BJ (cell line): ENCODE measurements at regions not wholly inside any gene's neighbourhood (a gene's known extent, or its start where the extent isn't known, plus 50 kb on each side); places are given as distances from the start of the nearest gene placed in this dataset.

ENCODE experiments used
- CTCF ChIA-PET: fragments of 350-600 bp; formaldehyde crosslinking; extraction: SDS; loops from one replicate; lab custom pipeline; 2021; ENCODE audit warnings: antibody characterized with exemption, inconsistent platforms; lab: Yijun Ruan, JAX
- POLR2A ChIA-PET: fragments of 300-600 bp; sonication (Branson Sonifier 250); formaldehyde crosslinking; extraction: SDS; loops from one replicate; lab custom pipeline; 2021; ENCODE audit warnings: antibody characterized with exemption; lab: Charles Lee
- DNase-seq: peaks from one replicate; pipeline ENCODE4 v3.0.0-alpha.2; 2011; ENCODE audit warnings: low read depth
- H3K27me3 ChIP-seq: 2 replicates; pipeline ENCODE4 v1.6.0; 2011; ENCODE audit warnings: low read length; ENCODE audit not compliant: control insufficient read depth, insufficient read depth
- H3K36me3 ChIP-seq: 2 replicates; pipeline ENCODE4 v1.5.1; 2011; ENCODE audit warnings: low read length; ENCODE audit not compliant: control insufficient read depth, insufficient read depth
- H3K4me3 ChIP-seq: 2 replicates; pipeline ENCODE4 v1.5.1; 2011; ENCODE audit warnings: low read depth, mild to moderate bottlenecking, control low read depth, low read length
- CTCF ChIP-seq: IDR thresholded peaks from 2 replicates; pipeline ENCODE4 v1.5.1; 2011; ENCODE audit warnings: low read depth, mild to moderate bottlenecking, control low read depth, inconsistent platforms, low read length, moderate library complexity; ENCODE audit not compliant: insufficient read depth

- H3K27me3 ChIP-seq = no peaks in the 10 kb centered on the region
- H3K4me3 ChIP-seq = no peak overlapping the region
- H3K36me3 ChIP-seq = no peaks in the 10 kb centered on the region
- no peak for TF ChIP-seq CTCF
- CTCF ChIA-PET = no interaction called here
- DNase-seq = no peak
- POLR2A ChIA-PET = no interaction called here
These were observed 366.0 kb upstream of the LRRC7 start for GRCh38 chr1:69201716-69202115.

GRCh38 chr1:69203166-69203565 lies 364.6 kb upstream of the LRRC7 start:
- DNase-seq = no peak
- Histone ChIP-seq H3K4me3 (no peak overlapping the region), H3K27me3 (no peaks in the 10 kb centered on the region), H3K36me3 (no peaks in the 10 kb centered on the region)
- no peak for TF ChIP-seq CTCF
- POLR2A ChIA-PET = no interaction called here
- CTCF ChIA-PET = no interaction called here

- Histone ChIP-seq H3K36me3 (no peaks in the 10 kb centered on the region), H3K27me3 (no peaks in the 10 kb centered on the region), H3K4me3 (no peak overlapping the region)
- DNase-seq = no peak
- ChIA-PET POLR2A (no interaction called here), CTCF (no interaction called here)
- no peak for TF ChIP-seq CTCF
These were observed 354.1 kb upstream of the LRRC7 start for GRCh38 chr1:69213644-69214043.

GRCh38 chr1:69215883-69216282 lies 351.8 kb upstream of the LRRC7 start:
- TF ChIP-seq CTCF = no peak
- Histone ChIP-seq H3K4me3 (no peak overlapping the region), H3K27me3 (no peaks in the 10 kb centered on the region), H3K36me3 (no peaks in the 10 kb centered on the region)
- DNase-seq = no peak
- POLR2A ChIA-PET = no interaction called here
- CTCF ChIA-PET = no interaction called here

- Histone ChIP-seq H3K36me3 (no peaks in the 10 kb centered on the region), H3K4me3 (no peak overlapping the region), H3K27me3 (no peaks in the 10 kb centered on the region)
- TF ChIP-seq CTCF = no peak
- CTCF ChIA-PET = no interaction called here
- no peak for DNase-seq
- POLR2A ChIA-PET = no interaction called here
These were observed 347.1 kb upstream of the LRRC7 start for GRCh38 chr1:69220672-69221071.
